GM23248 (cell line): ENCODE measurements at regions not wholly inside any gene's neighbourhood (a gene's known extent, or its start where the extent isn't known, plus 50 kb on each side); places are given as distances from the start of the nearest gene placed in this dataset.

ENCODE experiments used
- DNase-seq: peaks from one replicate; pipeline ENCODE4 v3.0.0-alpha.2; 2015
- H2AFZ ChIP-seq: fragments of 200-600 bp; sonication (generic); 2 replicates; pipeline ENCODE4 v1.6.1; 2016; ENCODE audit warnings: antibody characterized with exemption
- H3F3A ChIP-seq: fragments of 200-600 bp; sonication (generic); 2 replicates; pipeline ENCODE4 v1.6.1; 2016; ENCODE audit warnings: mild to moderate bottlenecking, antibody characterized with exemption, mixed run types; ENCODE audit not compliant: insufficient read depth
- H3K27ac ChIP-seq: fragments of 200-600 bp; sonication (generic); 2 replicates; pipeline ENCODE4 v1.5.1; 2016; ENCODE audit warnings: mild to moderate bottlenecking
- H3K27me3 ChIP-seq: fragments of 200-600 bp; sonication (generic); replicated peaks from 2 replicates; pipeline ENCODE4 v1.6.1; 2016; ENCODE audit warnings: mild to moderate bottlenecking; ENCODE audit not compliant: insufficient read depth
- H3K36me3 ChIP-seq: fragments of 200-600 bp; sonication (generic); 2 replicates; pipeline ENCODE4 v1.6.1; 2016; ENCODE audit warnings: low read depth, mild to moderate bottlenecking
- H3K4me1 ChIP-seq: fragments of 200-600 bp; sonication (generic); 2 replicates; pipeline ENCODE4 v1.6.1; 2016; ENCODE audit warnings: mild to moderate bottlenecking; ENCODE audit not compliant: insufficient read depth
- H3K4me2 ChIP-seq: fragments of 200-600 bp; sonication (generic); one replicate; pipeline ENCODE4 v1.6.1; 2016; ENCODE audit warnings: mild to moderate bottlenecking; ENCODE audit not compliant: unreplicated experiment
- H3K4me3 ChIP-seq: fragments of 200-600 bp; sonication (generic); 2 replicates; pipeline ENCODE4 v1.5.1; 2016; ENCODE audit warnings: mild to moderate bottlenecking
- H3K79me2 ChIP-seq: fragments of 200-600 bp; sonication (generic); 2 replicates; pipeline ENCODE4 v1.6.1; 2016; ENCODE audit warnings: mild to moderate bottlenecking; ENCODE audit not compliant: insufficient read depth
- H3K9ac ChIP-seq: fragments of 200-600 bp; sonication (generic); 2 replicates; pipeline ENCODE4 v1.6.1; 2016; ENCODE audit warnings: mild to moderate bottlenecking
- H3K9me2 ChIP-seq: fragments of 200-600 bp; sonication (generic); 2 replicates; pipeline ENCODE4 v1.6.1; 2016; ENCODE audit warnings: mixed run types, mild to moderate bottlenecking, moderate library complexity; ENCODE audit not compliant: insufficient read depth
- H3K9me3 ChIP-seq: fragments of 200-600 bp; sonication (generic); one replicate; pipeline ENCODE4 v1.6.1; 2017; ENCODE audit warnings: low read depth
- H4K20me1 ChIP-seq: fragments of 200-600 bp; sonication (generic); 2 replicates; pipeline ENCODE4 v1.6.0; 2016; ENCODE audit not compliant: insufficient read depth
- EZH2 ChIP-seq: fragments of 200-600 bp; sonication (generic); IDR thresholded peaks from 2 replicates; pipeline ENCODE4 v1.6.1; 2018; ENCODE audit warnings: antibody characterized with exemption, mild to moderate bottlenecking; ENCODE audit not compliant: insufficient read depth, poor library complexity, severe bottlenecking
- EZH2phosphoT487 ChIP-seq: fragments of 200-600 bp; sonication (generic); IDR thresholded peaks from 2 replicates; pipeline ENCODE4 v1.6.1; 2018; ENCODE audit warnings: antibody characterized with exemption, moderate library complexity, mild to moderate bottlenecking, low read depth; ENCODE audit not compliant: insufficient read depth
- WGBS, 2 experiments: methylation state at CpG; one replicate each; pipeline ENCODE4 v1.1.6; 2015 to 2017; ENCODE audit warnings: low lambda C conversion rate in 2 of 2, low coverage in 1 of 2; ENCODE audit errors: missing lambda C conversion rate in 2 of 2; 5-methylcytosine and 5-hydroxymethylcytosine counted together
- in situ Hi-C: fragments of 300-500 bp; cut with MboI; formaldehyde crosslinking; loops from 2 replicates; pipeline ENCODE4 v1.15.0; 2020

- Histone ChIP-seq H3K79me2 (no peaks in the 10 kb centered on the region), H3F3A (no peaks in the 10 kb centered on the region), H3K4me2 (no peak overlapping the region), H3K4me3 (no peak overlapping the region), H3K27ac (no peak overlapping the region), H3K36me3 (no peaks in the 10 kb centered on the region), H3K9ac (no peak overlapping the region), H3K27me3 (peaks cover 6% of the 10 kb centered on the region), H3K9me2 (no peaks in the 10 kb centered on the region), H3K4me1 (no peaks in the 10 kb centered on the region), H3K9me3 (no peaks in the 10 kb centered on the region), H4K20me1 (no peaks in the 10 kb centered on the region), H2AFZ (no peak overlapping the region)
- no peak for TF ChIP-seq EZH2phosphoT487
- TF ChIP-seq EZH2: no peak
- in situ Hi-C loops: no loop called here
- DNase-seq: no peak
- 83 to 85% methylated on average over 5 of the region's 5 CpGs for WGBS, 2 experiments
Measured at GRCh38 chr6:132995009-132995408, 180.6 kb downstream of the RPS12 start.

- DNase-seq: no peak
- Histone ChIP-seq H3K27me3 (peaks cover 10% of the 10 kb centered on the region), H3K4me1 (no peaks in the 10 kb centered on the region)
Measured at GRCh38 chr6:132995432-132995831, 181.1 kb downstream of the RPS12 start.

GRCh38 chr6:132998418-132998817 is 184.0 kb downstream of the RPS12 start:
- Histone ChIP-seq H3K36me3 (no peaks in the 10 kb centered on the region), H3K79me2 (no peaks in the 10 kb centered on the region), H3F3A (no peaks in the 10 kb centered on the region), H3K4me3 (no peak overlapping the region), H3K27me3 (peaks cover 10% of the 10 kb centered on the region), H3K9me2 (no peaks in the 10 kb centered on the region), H4K20me1 (no peaks in the 10 kb centered on the region), H3K4me2 (no peak overlapping the region), H3K9ac (no peak overlapping the region), H3K27ac (no peak overlapping the region), H3K4me1 (no peaks in the 10 kb centered on the region), H2AFZ (no peak overlapping the region), H3K9me3 (no peaks in the 10 kb centered on the region)
- in situ Hi-C loops: no loop called here
- TF ChIP-seq EZH2 (no peak), EZH2phosphoT487 (no peak)
- DNase-seq: no peak

More at GRCh38 chr6:132995432-132995831, 181.1 kb downstream of the RPS12 start:
- Histone ChIP-seq H3F3A (no peaks in the 10 kb centered on the region), H3K9me3 (no peaks in the 10 kb centered on the region), H3K79me2 (no peaks in the 10 kb centered on the region), H3K4me3 (no peak overlapping the region), H3K27ac (no peak overlapping the region), H3K9ac (no peak overlapping the region), H3K36me3 (no peaks in the 10 kb centered on the region), H3K9me2 (no peaks in the 10 kb centered on the region), H4K20me1 (no peaks in the 10 kb centered on the region), H3K4me2 (no peak overlapping the region), H2AFZ (no peak overlapping the region)
- TF ChIP-seq EZH2 (no peak), EZH2phosphoT487 (no peak)
- 66 to 73% methylated on average over 3 of the region's 3 CpGs for WGBS, 2 experiments
- in situ Hi-C loops: no loop called here

GRCh38 chr6:133001040-133001565 is 186.7 kb downstream of the RPS12 start:
- Histone ChIP-seq H3K9ac (no peak overlapping the region), H3K9me3 (no peaks in the 10 kb centered on the region), H3K79me2 (no peaks in the 10 kb centered on the region), H3K27me3 (peaks cover 15% of the 10 kb centered on the region), H3K27ac (no peak overlapping the region), H3K36me3 (no peaks in the 10 kb centered on the region), H3K4me2 (no peak overlapping the region), H2AFZ (no peak overlapping the region), H3F3A (no peaks in the 10 kb centered on the region), H4K20me1 (no peaks in the 10 kb centered on the region), H3K4me1 (no peaks in the 10 kb centered on the region), H3K9me2 (no peaks in the 10 kb centered on the region), H3K4me3 (no peak overlapping the region)
- no peak for DNase-seq
- 23 to 31% methylated on average over 2 of the region's 2 CpGs for WGBS, 2 experiments
- in situ Hi-C loops: no loop called here
- TF ChIP-seq EZH2phosphoT487 (no peak), EZH2 (no peak)
